K562 (cell line): ENCODE measurements at regions not wholly inside any gene's neighbourhood (a gene's known extent, or its start where the extent isn't known, plus 50 kb on each side); places are given as distances from the start of the nearest gene placed in this dataset.

Experiments
- ATAC-seq: fragments of 200-7000 bp; cut with Tn5 transposase; 3 replicates; pipeline ENCODE4 v1.9.1; 2020; ENCODE audit warnings: moderate library complexity
- BruUV-seq: library from RNA; stranded (reverse); fragments of 400-500 nt; replicated peaks from 2 replicates; lab custom pipeline; 2021; lab: Mats Ljungman, UMichigan
- CTCF ChIA-PET: fragments of 300-600 bp; formaldehyde crosslinking; extraction: SDS; loops from one replicate; lab custom pipeline; 2021; ENCODE audit warnings: low intra/inter-chr PET ratio; lab: Yijun Ruan, JAX
- POLR2A ChIA-PET: fragments of 300-600, 350-650 bp; sonication (Branson Sonifier 250); formaldehyde crosslinking; extraction: SDS; loops from one replicate; lab custom pipeline; 2021; ENCODE audit warnings: antibody characterized with exemption, inconsistent platforms; lab: Yijun Ruan, JAX
- DNase-seq, 4 experiments: peaks; one replicate each; pipeline versions ENCODE4 v3.0.0 to v3.0.0-alpha.2; 2011 to 2018; ENCODE audit warnings: low spot score in 3 of 4, mixed read lengths in 3 of 4; ENCODE audit errors: extremely low read depth in 1 of 4
- FAIRE-seq: peaks from 2 replicates; lab custom pipeline; 2011; peaks lifted over from hg19 to GRCh38; lab: Jason Lieb, UNC
- H2AFZ ChIP-seq: 2 replicates; pipeline ENCODE4 v1.6.0; 2011; ENCODE audit warnings: low read depth, low read length, control low read depth, inconsistent platforms
- H3K27ac ChIP-seq: fragments of 200-600 bp; 3 replicates; pipeline ENCODE4 v1.8.0; 2011; ENCODE audit warnings: low read depth, mild to moderate bottlenecking, control low read depth, inconsistent platforms, low read length, moderate library complexity, mixed read lengths; ENCODE audit errors: extremely low read depth
- H3K27me3 ChIP-seq, 2 experiments: fragments of 300-600 bp in 1 of 2; 2 replicates in 1 of 2; 3 replicates in 1 of 2; pipeline versions ENCODE4 v1.6.0 to v1.8.0; 2011; ENCODE audit warnings: inconsistent platforms in 2 of 2, low read length in 2 of 2, mild to moderate bottlenecking in 1 of 2, mixed read lengths in 1 of 2, moderate library complexity in 1 of 2; ENCODE audit not compliant: control insufficient read depth in 2 of 2, insufficient read depth in 2 of 2
- H3K36me3 ChIP-seq: fragments of 300-600 bp; 3 replicates; pipeline ENCODE4 v1.8.0; 2011; ENCODE audit warnings: mild to moderate bottlenecking, low read length, inconsistent platforms; ENCODE audit not compliant: control insufficient read depth, insufficient read depth
- H3K4me1 ChIP-seq, 2 experiments: fragments of 200-600 bp in 1 of 2; replicated peaks in 1 of 2; 2 replicates in 1 of 2; 3 replicates in 1 of 2; pipeline versions ENCODE4 v1.5.1 to v1.8.0; 2011; ENCODE audit warnings: inconsistent platforms in 2 of 2, low read length in 2 of 2, mild to moderate bottlenecking in 1 of 2, mixed read lengths in 1 of 2, moderate library complexity in 1 of 2; ENCODE audit not compliant: control insufficient read depth in 2 of 2, insufficient read depth in 2 of 2
- H3K4me2 ChIP-seq: 2 replicates; pipeline ENCODE4 v1.6.1; 2011; ENCODE audit warnings: low read length, control low read depth, inconsistent platforms, mixed read lengths; ENCODE audit not compliant: insufficient read depth
- H3K4me3 ChIP-seq: fragments of 200-600 bp; sonication (generic), shearing (Covaris generic); 2 replicates; pipeline ENCODE4 v1.5.1; 2016; ENCODE audit warnings: control low read depth, inconsistent platforms
- H3K79me2 ChIP-seq: fragments of 200-600 bp; 3 replicates; pipeline ENCODE4 v1.8.0; 2011; ENCODE audit warnings: low read length, inconsistent platforms; ENCODE audit not compliant: control insufficient read depth, insufficient read depth
- H3K9ac ChIP-seq, 2 experiments: 2 replicates each; pipeline versions ENCODE4 v1.6.0 to v1.6.1; 2011; ENCODE audit warnings: low read depth in 2 of 2, low read length in 2 of 2, control low read depth in 1 of 2, inconsistent platforms in 1 of 2, mild to moderate bottlenecking in 1 of 2, mixed read lengths in 1 of 2; ENCODE audit not compliant: insufficient read depth in 1 of 2
- H3K9me1 ChIP-seq: one replicate; pipeline ENCODE4 v1.6.0; 2011; ENCODE audit warnings: inconsistent platforms, mild to moderate bottlenecking, low read length, moderate library complexity; ENCODE audit not compliant: control insufficient read depth, insufficient read depth
- H3K9me3 ChIP-seq: replicated peaks from 2 replicates; pipeline ENCODE4 v1.5.1; 2011; ENCODE audit warnings: low read depth, low read length, inconsistent platforms; ENCODE audit not compliant: control insufficient read depth, insufficient read depth
- H4K20me1 ChIP-seq: replicated peaks from 2 replicates; pipeline ENCODE4 v1.6.1; 2011; ENCODE audit warnings: low read length, inconsistent platforms, mixed read lengths; ENCODE audit not compliant: control insufficient read depth, insufficient read depth
- ARHGAP35 ChIP-seq: fragments of 450-650 bp; IDR thresholded peaks from 2 replicates; pipeline ENCODE4 v1.6.1; 2018; ENCODE audit not compliant: partially characterized antibody
- CEBPB ChIP-seq: fragments of 450-650 bp; IDR thresholded peaks from 2 replicates; pipeline ENCODE4 v1.6.1; 2016; ENCODE audit warnings: missing genetic modification characterization, missing compliant biosample characterization
- ELK1 ChIP-seq: sonication (generic); formaldehyde crosslinking; IDR thresholded peaks from 2 replicates; pipeline ENCODE4 v1.8.1; 2022; ENCODE audit warnings: missing genetic modification reagents
- IFI16 ChIP-seq: fragments of 250-450 bp; sonication (Bioruptor Pico); IDR thresholded peaks from 2 replicates; pipeline ENCODE4 v2.1.2; 2022; ENCODE audit warnings: mild to moderate bottlenecking, inconsistent platforms
- KLF1 ChIP-seq: fragments of 450-650 bp; IDR thresholded peaks from 2 replicates; pipeline ENCODE4 v1.6.1; 2016; ENCODE audit warnings: missing genetic modification characterization, missing compliant biosample characterization
- SAFB ChIP-seq: fragments of 200-400 bp; formaldehyde crosslinking; IDR thresholded peaks from 2 replicates; pipeline ENCODE4 v1.6.1; 2017; ENCODE audit warnings: low read depth, low read length, borderline replicate concordance
- SIN3A ChIP-seq, 2 experiments: fragments of 150-350 bp in 1 of 2; IDR thresholded peaks; 2 replicates each; pipeline ENCODE4 v1.6.1; 2011 to 2016; ENCODE audit warnings: borderline replicate concordance in 2 of 2, low read depth in 2 of 2, low read length in 2 of 2, mild to moderate bottlenecking in 2 of 2, moderate library complexity in 2 of 2; ENCODE audit not compliant: control insufficient read depth in 1 of 2
- SP2 ChIP-seq: IDR thresholded peaks from 2 replicates; pipeline ENCODE4 v1.6.1; 2011; ENCODE audit warnings: mild to moderate bottlenecking, low read depth, low read length, moderate library complexity; ENCODE audit not compliant: poor library complexity, severe bottlenecking; ENCODE audit errors: extremely low read depth
- TBL1XR1 ChIP-seq, 2 experiments: IDR thresholded peaks; 2 replicates each; pipeline ENCODE4 v1.6.1; 2012; ENCODE audit warnings: improper control_type of control experiment in 2 of 2, low read length in 2 of 2, mild to moderate bottlenecking in 1 of 2
- TFAP4 ChIP-seq: sonication (generic); formaldehyde crosslinking; IDR thresholded peaks from 2 replicates; pipeline ENCODE4 v1.8.0; 2022; ENCODE audit warnings: missing genetic modification reagents, mild to moderate bottlenecking, moderate library complexity, borderline replicate concordance
- TOE1 ChIP-seq, 2 experiments: fragments of 450-650 bp in 1 of 2; sonication (generic) in 1 of 2; formaldehyde crosslinking in 1 of 2; IDR thresholded peaks; 2 replicates each; pipeline versions ENCODE4 v1.7.1 to v1.8.0; 2016 to 2022; ENCODE audit warnings: borderline replicate concordance in 2 of 2, mild to moderate bottlenecking in 2 of 2, antibody characterized with exemption in 1 of 2, inconsistent platforms in 1 of 2, low read depth in 1 of 2, missing genetic modification reagents in 1 of 2, moderate library complexity in 1 of 2
- ZNF347 ChIP-seq: fragments of 450-650 bp; formaldehyde crosslinking; IDR thresholded peaks from 2 replicates; pipeline ENCODE4 v1.4.0; 2020; ENCODE audit warnings: low read depth, mild to moderate bottlenecking, moderate library complexity
- WGBS: fragments of 100-300 bp; shearing (Covaris generic); methylation state at CpG from one replicate; pipeline ENCODE4 v1.1.6; 2016; ENCODE audit warnings: low coverage, mixed read lengths; ENCODE audit not compliant: insufficient coverage; ENCODE audit errors: missing lambda C conversion rate; 5-methylcytosine and 5-hydroxymethylcytosine counted together
- in situ Hi-C: fragments of 300-500 bp; cut with MboI; formaldehyde crosslinking; loops from 4 replicates; pipeline ENCODE4 v1.15.0; 2018; ENCODE audit warnings: inconsistent platforms, mixed read lengths
- intact Hi-C: fragments of 100-400 bp; cut with micrococcal nuclease; formaldehyde crosslinking; loops from 2 replicates; pipeline ENCODE4 v1.14.2; 2022
- TF ChIP-seq, protein P1 (sequence below): fragments of 250-450 bp; sonication (Bioruptor Pico); IDR thresholded peaks from 2 replicates; pipeline ENCODE4 v1.5.0; 2020; ENCODE audit warnings: mild to moderate bottlenecking, borderline replicate concordance
- TF ChIP-seq, protein P2 (sequence below): fragments of 250-450 bp; sonication (Bioruptor Pico); IDR thresholded peaks from 2 replicates; pipeline ENCODE4 v1.8.0; 2021; ENCODE audit warnings: moderate library complexity, mild to moderate bottlenecking, inconsistent platforms

- no peak for DNase-seq
- Histone ChIP-seq H3K9ac (no peak overlapping the region), H3K27ac (no peak overlapping the region), H3K36me3 (no peaks in the 10 kb centered on the region), H3K9me1 (no peaks in the 10 kb centered on the region), H3K9me3 (no peaks in the 10 kb centered on the region), H3K4me2 (no peak overlapping the region), H3K4me3 (no peak overlapping the region), H3K27me3 (peaks cover 4 to 23% of the 10 kb centered on the region in 2 experiments; a peak in 2 of 5 replicates), H2AFZ (no peak overlapping the region), H3K79me2 (no peaks in the 10 kb centered on the region), H3K4me1 (no peaks in the 10 kb centered on the region), H4K20me1 (no peaks in the 10 kb centered on the region)
- CTCF ChIA-PET = interaction anchor here (0.7 kb wide), 1 partner anchor 580 kb away, joined by 3 read pairs; no protein-coding TSS in a partner anchor
- POLR2A ChIA-PET = no interaction called here
- intact Hi-C loops = no loop called here
- FAIRE-seq = no peak
- no TSS peak for BruUV-seq
- TF ChIP-seq, protein P1, sequence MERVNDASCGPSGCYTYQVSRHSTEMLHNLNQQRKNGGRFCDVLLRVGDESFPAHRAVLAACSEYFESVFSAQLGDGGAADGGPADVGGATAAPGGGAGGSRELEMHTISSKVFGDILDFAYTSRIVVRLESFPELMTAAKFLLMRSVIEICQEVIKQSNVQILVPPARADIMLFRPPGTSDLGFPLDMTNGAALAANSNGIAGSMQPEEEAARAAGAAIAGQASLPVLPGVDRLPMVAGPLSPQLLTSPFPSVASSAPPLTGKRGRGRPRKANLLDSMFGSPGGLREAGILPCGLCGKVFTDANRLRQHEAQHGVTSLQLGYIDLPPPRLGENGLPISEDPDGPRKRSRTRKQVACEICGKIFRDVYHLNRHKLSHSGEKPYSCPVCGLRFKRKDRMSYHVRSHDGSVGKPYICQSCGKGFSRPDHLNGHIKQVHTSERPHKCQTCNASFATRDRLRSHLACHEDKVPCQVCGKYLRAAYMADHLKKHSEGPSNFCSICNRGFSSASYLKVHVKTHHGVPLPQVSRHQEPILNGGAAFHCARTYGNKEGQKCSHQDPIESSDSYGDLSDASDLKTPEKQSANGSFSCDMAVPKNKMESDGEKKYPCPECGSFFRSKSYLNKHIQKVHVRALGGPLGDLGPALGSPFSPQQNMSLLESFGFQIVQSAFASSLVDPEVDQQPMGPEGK = no peak
- TF ChIP-seq, protein P2, sequence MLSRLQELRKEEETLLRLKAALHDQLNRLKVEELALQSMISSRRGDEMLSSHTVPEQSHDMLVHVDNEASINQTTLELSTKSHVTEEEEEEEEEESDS (CRISPR knock-in tag) = no peak
- TF ChIP-seq ZNF347 (no peak), ELK1 (CRISPR knock-in tag) (no peak), ARHGAP35 (no peak), TFAP4 (CRISPR knock-in tag) (no peak), KLF1 (tag) (no peak), SP2 (no peak), SIN3A (IDR thresholded peaks at IDR 0.05; ENCODE audit: borderline replicate concordance in 2 of 2, control insufficient read depth in 1 of 2, low read depth in 2 of 2, low read length in 2 of 2) (no peak), TOE1 (IDR thresholded peaks at IDR 0.05; ENCODE audit: borderline replicate concordance) (no peak), TOE1 (CRISPR knock-in tag; IDR thresholded peaks at IDR 0.05; ENCODE audit: borderline replicate concordance, low read depth) (no peak), SAFB (no peak), TBL1XR1 (IDR thresholded peaks at IDR 0.05; ENCODE audit: low read length in 2 of 2) (no peak), IFI16 (CRISPR knock-in tag) (no peak), CEBPB (no peak)
- ATAC-seq = no peak
- WGBS = 0% methylated on average over 3 of the region's 3 CpGs
- in situ Hi-C loops = no loop called here
These were observed 72.5 kb upstream of the IGSF21 start for GRCh38 chr1:18035145-18035544.
